HCT116 (cell line): ENCODE measurements at regions not wholly inside any gene's neighbourhood (a gene's known extent, or its start where the extent isn't known, plus 50 kb on each side); places are given as distances from the start of the nearest gene placed in this dataset.

ENCODE experiments used
- ATAC-seq: fragments of 200-7000 bp; cut with Tn5 transposase; 2 replicates; pipeline ENCODE4 v1.9.1; 2020; ENCODE audit warnings: mild to moderate bottlenecking, moderate library complexity
- BruUV-seq: library from RNA; stranded (reverse); fragments of 400-500 nt; replicated peaks from 2 replicates; lab custom pipeline; 2021; lab: Mats Ljungman, UMichigan
- CTCF ChIA-PET: fragments of 300-600 bp; sonication (Branson Sonifier 250); formaldehyde crosslinking; loops from one replicate; lab custom pipeline; 2021; ENCODE audit warnings: antibody characterized with exemption; lab: Charles Lee
- POLR2A ChIA-PET: fragments of 300-600, 350-600 bp; sonication (Branson Sonifier 250); formaldehyde crosslinking; loops from one replicate; lab custom pipeline; 2021; ENCODE audit warnings: antibody characterized with exemption; lab: Charles Lee
- RAD21 ChIA-PET, 2 experiments: fragments of 300-600 bp; sonication (Branson Sonifier 250); formaldehyde crosslinking; loops; one replicate each; lab custom pipeline; 2023; ENCODE audit warnings: low total read pairs in 2 of 2; ENCODE audit not compliant: uncharacterized antibody in 2 of 2, unreplicated experiment in 2 of 2, low non-redundant PET in 1 of 2; lab: Charles Lee
- DNase-seq: peaks from one replicate; pipeline ENCODE4 v3.0.0-alpha.2; 2010; ENCODE audit warnings: low read depth, low spot score
- H2AFZ ChIP-seq: fragments of 200-600 bp; shearing (Covaris generic), sonication (generic); 2 replicates; pipeline ENCODE4 v1.6.1; 2017; ENCODE audit warnings: low read depth, mixed run types, mixed read lengths, antibody characterized with exemption, low read length; ENCODE audit not compliant: poor library complexity, severe bottlenecking
- H3K27ac ChIP-seq: 2 replicates; pipeline ENCODE4 v1.5.1; 2012; ENCODE audit warnings: low read depth, low read length
- H3K27me3 ChIP-seq: fragments of 200-600 bp; sonication (generic); 2 replicates; pipeline ENCODE4 v1.6.1; 2016; ENCODE audit warnings: mixed run types, low read length, mixed read lengths; ENCODE audit not compliant: insufficient read depth
- H3K36me3 ChIP-seq, 2 experiments: fragments of 200-500 bp in 1 of 2; fragments of 200-600 bp in 1 of 2; sonication (Bioruptor generic) in 1 of 2; sonication (generic) in 1 of 2; 2 replicates each; pipeline versions ENCODE4 v1.5.1 to v1.6.1; 2014 to 2016; ENCODE audit warnings: low read length in 2 of 2, inconsistent platforms in 1 of 2, mixed read lengths in 1 of 2, mixed run types in 1 of 2; ENCODE audit not compliant: insufficient read depth in 2 of 2, control insufficient read depth in 1 of 2
- H3K4me1 ChIP-seq, 2 experiments: fragments of 200-600 bp in 1 of 2; sonication (generic) in 1 of 2; 2 replicates each; pipeline versions ENCODE4 v1.5.1 to v1.6.1; 2012 to 2017; ENCODE audit warnings: low read length in 2 of 2, inconsistent platforms in 1 of 2, mild to moderate bottlenecking in 1 of 2, mixed read lengths in 1 of 2, mixed run types in 1 of 2, moderate library complexity in 1 of 2; ENCODE audit not compliant: insufficient read depth in 2 of 2, control insufficient read depth in 1 of 2
- H3K4me2 ChIP-seq: fragments of 200-600 bp; sonication (generic); 2 replicates; pipeline ENCODE4 v1.6.1; 2017; ENCODE audit warnings: mixed run types, low read length, mixed read lengths
- H3K4me3 ChIP-seq, 2 experiments: fragments of 200-600 bp in 1 of 2; sonication (generic) in 1 of 2; replicated peaks in 1 of 2; 2 replicates each; pipeline ENCODE4 v1.5.1; 2011 to 2016; ENCODE audit warnings: low read length in 2 of 2, control low read depth in 1 of 2, low read depth in 1 of 2, mild to moderate bottlenecking in 1 of 2, mixed read lengths in 1 of 2, mixed run types in 1 of 2
- H3K79me2 ChIP-seq: fragments of 200-600 bp; sonication (generic); 2 replicates; pipeline ENCODE4 v1.6.1; 2017; ENCODE audit warnings: mild to moderate bottlenecking, mixed run types, low read length, moderate library complexity, mixed read lengths; ENCODE audit not compliant: insufficient read depth
- H3K9ac ChIP-seq: fragments of 200-600 bp; sonication (generic); 2 replicates; pipeline ENCODE4 v1.6.1; 2016; ENCODE audit warnings: low read length, mixed read lengths
- H3K9me2 ChIP-seq: fragments of 200-600 bp; sonication (generic), shearing (Covaris generic); 2 replicates; pipeline ENCODE4 v1.6.1; 2017; ENCODE audit warnings: mixed run types, mild to moderate bottlenecking, moderate library complexity; ENCODE audit not compliant: insufficient read depth
- H3K9me3 ChIP-seq, 2 experiments: fragments of 200-500 bp in 1 of 2; fragments of 200-600 bp in 1 of 2; sonication (Bioruptor generic) in 1 of 2; sonication (generic) in 1 of 2; 2 replicates each; pipeline ENCODE4 v1.6.1; 2014 to 2017; ENCODE audit warnings: low read length in 2 of 2, mixed read lengths in 2 of 2, inconsistent platforms in 1 of 2, low read depth in 1 of 2, mild to moderate bottlenecking in 1 of 2, mixed run types in 1 of 2, moderate library complexity in 1 of 2; ENCODE audit not compliant: control insufficient read depth in 1 of 2, insufficient read depth in 1 of 2
- H4K20me1 ChIP-seq: fragments of 200-600 bp; sonication (generic), shearing (Covaris generic); 2 replicates; pipeline ENCODE4 v1.6.1; 2017; ENCODE audit warnings: mixed run types, mild to moderate bottlenecking, moderate library complexity; ENCODE audit not compliant: insufficient read depth
- ELF1 ChIP-seq: IDR thresholded peaks from 2 replicates; pipeline ENCODE4 v1.6.1; 2012; ENCODE audit warnings: low read depth, borderline replicate concordance
- FOSL1 ChIP-seq: IDR thresholded peaks from 2 replicates; pipeline ENCODE4 v1.6.1; 2012; ENCODE audit warnings: low read depth
- JUND ChIP-seq: IDR thresholded peaks from 2 replicates; pipeline ENCODE4 v1.6.1; 2012
- MAX ChIP-seq: IDR thresholded peaks from 2 replicates; pipeline ENCODE4 v1.6.1; 2012
- POLR2A ChIP-seq: IDR thresholded peaks from 2 replicates; pipeline ENCODE4 v1.7.0; 2011; ENCODE audit warnings: borderline replicate concordance; ENCODE audit not compliant: insufficient read depth, insufficient read length; ENCODE audit errors: extremely low read depth
- POLR2AphosphoS5 ChIP-seq: IDR thresholded peaks from 2 replicates; pipeline ENCODE4 v1.6.1; 2011; ENCODE audit warnings: mild to moderate bottlenecking, low read depth, low read length, moderate library complexity
- RAD21 ChIP-seq: IDR thresholded peaks from 2 replicates; pipeline ENCODE4 v1.6.1; 2012; ENCODE audit warnings: low read depth, mild to moderate bottlenecking
- SP1 ChIP-seq: IDR thresholded peaks from 2 replicates; pipeline ENCODE4 v1.6.1; 2012; ENCODE audit warnings: low read depth
- SRF ChIP-seq: IDR thresholded peaks from 2 replicates; pipeline ENCODE4 v1.6.1; 2012; ENCODE audit warnings: low read depth
- TCF7L2 ChIP-seq: IDR thresholded peaks from 2 replicates; pipeline ENCODE4 v1.7.0; 2011; ENCODE audit warnings: borderline replicate concordance, inconsistent platforms; ENCODE audit not compliant: insufficient read depth, insufficient read length; ENCODE audit errors: extremely low read depth
- ZBTB33 ChIP-seq: IDR thresholded peaks from 2 replicates; pipeline ENCODE4 v1.6.1; 2011; ENCODE audit warnings: mild to moderate bottlenecking, low read length, moderate library complexity; ENCODE audit not compliant: insufficient replicate concordance; ENCODE audit errors: extremely low read depth
- ZFX ChIP-seq: fragments of 450-650 bp; IDR thresholded peaks from 2 replicates; pipeline ENCODE4 v1.6.1; 2017
- ZNF274 ChIP-seq: fragments of 200-500 bp; sonication (Bioruptor generic); IDR thresholded peaks from 2 replicates; pipeline ENCODE4 v1.6.1; 2014; ENCODE audit warnings: mild to moderate bottlenecking, low read depth, low read length, inconsistent platforms
- intact Hi-C: fragments of 100-400 bp; cut with micrococcal nuclease; formaldehyde crosslinking; loops from 2 replicates; pipeline ENCODE4 v1.10.0; 2022
- TF ChIP-seq, protein P1 (sequence below): IDR thresholded peaks from 2 replicates; pipeline ENCODE4 v1.6.1; 2012; ENCODE audit warnings: low read depth

- Histone ChIP-seq H3K9ac (no peak overlapping the region), H4K20me1 (no peaks in the 10 kb centered on the region), H3K4me1 (no peaks in the 10 kb centered on the region), H3K27me3 (no peaks in the 10 kb centered on the region), H3K36me3 (no peaks in the 10 kb centered on the region), H3K79me2 (no peaks in the 10 kb centered on the region), H3K27ac (no peak overlapping the region), H3K9me3 (peaks cover 7 to 11% of the 10 kb centered on the region in 2 experiments; a peak in 2 of 4 replicates), H3K4me3 (no peak overlapping the region), H3K9me2 (no peaks in the 10 kb centered on the region), H2AFZ (no peak overlapping the region), H3K4me2 (no peak overlapping the region)
- RAD21 ChIA-PET, result no interaction called here
- BruUV-seq, result no TSS peak
- ATAC-seq (no peak), DNase-seq (no peak)
- intact Hi-C loops, result no loop called here
- CTCF ChIA-PET, result no interaction called here
- TF ChIP-seq, protein P1, sequence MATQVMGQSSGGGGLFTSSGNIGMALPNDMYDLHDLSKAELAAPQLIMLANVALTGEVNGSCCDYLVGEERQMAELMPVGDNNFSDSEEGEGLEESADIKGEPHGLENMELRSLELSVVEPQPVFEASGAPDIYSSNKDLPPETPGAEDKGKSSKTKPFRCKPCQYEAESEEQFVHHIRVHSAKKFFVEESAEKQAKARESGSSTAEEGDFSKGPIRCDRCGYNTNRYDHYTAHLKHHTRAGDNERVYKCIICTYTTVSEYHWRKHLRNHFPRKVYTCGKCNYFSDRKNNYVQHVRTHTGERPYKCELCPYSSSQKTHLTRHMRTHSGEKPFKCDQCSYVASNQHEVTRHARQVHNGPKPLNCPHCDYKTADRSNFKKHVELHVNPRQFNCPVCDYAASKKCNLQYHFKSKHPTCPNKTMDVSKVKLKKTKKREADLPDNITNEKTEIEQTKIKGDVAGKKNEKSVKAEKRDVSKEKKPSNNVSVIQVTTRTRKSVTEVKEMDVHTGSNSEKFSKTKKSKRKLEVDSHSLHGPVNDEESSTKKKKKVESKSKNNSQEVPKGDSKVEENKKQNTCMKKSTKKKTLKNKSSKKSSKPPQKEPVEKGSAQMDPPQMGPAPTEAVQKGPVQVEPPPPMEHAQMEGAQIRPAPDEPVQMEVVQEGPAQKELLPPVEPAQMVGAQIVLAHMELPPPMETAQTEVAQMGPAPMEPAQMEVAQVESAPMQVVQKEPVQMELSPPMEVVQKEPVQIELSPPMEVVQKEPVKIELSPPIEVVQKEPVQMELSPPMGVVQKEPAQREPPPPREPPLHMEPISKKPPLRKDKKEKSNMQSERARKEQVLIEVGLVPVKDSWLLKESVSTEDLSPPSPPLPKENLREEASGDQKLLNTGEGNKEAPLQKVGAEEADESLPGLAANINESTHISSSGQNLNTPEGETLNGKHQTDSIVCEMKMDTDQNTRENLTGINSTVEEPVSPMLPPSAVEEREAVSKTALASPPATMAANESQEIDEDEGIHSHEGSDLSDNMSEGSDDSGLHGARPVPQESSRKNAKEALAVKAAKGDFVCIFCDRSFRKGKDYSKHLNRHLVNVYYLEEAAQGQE, result no peak
- TF ChIP-seq JUND, result no peak
- no peak for TF ChIP-seq SRF
- no peak for TF ChIP-seq ZBTB33
- no peak for TF ChIP-seq TCF7L2
- no peak for TF ChIP-seq MAX
- no peak for TF ChIP-seq ELF1
- TF ChIP-seq ZNF274, result no peak
- no peak for TF ChIP-seq RAD21
- TF ChIP-seq POLR2A, result no peak
- no peak for TF ChIP-seq ZFX
- no peak for TF ChIP-seq FOSL1
- TF ChIP-seq POLR2AphosphoS5, result no peak
- no peak for TF ChIP-seq SP1
- POLR2A ChIA-PET, result no interaction called here
Measured at GRCh38 chr5:6886866-6887265, 173.6 kb downstream of the TENT4A start.
